ENCODE measurements at regions not wholly inside any gene's neighbourhood (a gene's known extent, or its start where the extent isn't known, plus 50 kb on each side); places are given as distances from the start of the nearest gene placed in this dataset.

DNA sequence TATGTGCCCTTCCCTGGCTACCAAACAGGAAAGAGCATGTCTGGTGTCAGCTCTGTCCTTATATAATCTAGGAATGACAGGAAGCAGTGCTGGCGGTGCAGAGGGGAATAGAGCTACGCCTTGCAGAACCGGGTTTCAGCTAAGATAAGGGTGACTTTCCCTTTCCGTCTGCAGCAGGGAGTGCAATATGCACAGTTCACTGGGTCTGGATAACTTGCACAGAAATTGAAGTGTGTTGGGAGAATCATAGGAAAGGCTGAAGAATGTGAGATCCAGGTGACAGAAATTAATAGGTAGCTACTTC, 90.0 kb upstream of the TSHZ3 start:
- DNase-seq (ENCODE audit: low read depth): no peak
- TF ChIP-seq, protein P1, sequence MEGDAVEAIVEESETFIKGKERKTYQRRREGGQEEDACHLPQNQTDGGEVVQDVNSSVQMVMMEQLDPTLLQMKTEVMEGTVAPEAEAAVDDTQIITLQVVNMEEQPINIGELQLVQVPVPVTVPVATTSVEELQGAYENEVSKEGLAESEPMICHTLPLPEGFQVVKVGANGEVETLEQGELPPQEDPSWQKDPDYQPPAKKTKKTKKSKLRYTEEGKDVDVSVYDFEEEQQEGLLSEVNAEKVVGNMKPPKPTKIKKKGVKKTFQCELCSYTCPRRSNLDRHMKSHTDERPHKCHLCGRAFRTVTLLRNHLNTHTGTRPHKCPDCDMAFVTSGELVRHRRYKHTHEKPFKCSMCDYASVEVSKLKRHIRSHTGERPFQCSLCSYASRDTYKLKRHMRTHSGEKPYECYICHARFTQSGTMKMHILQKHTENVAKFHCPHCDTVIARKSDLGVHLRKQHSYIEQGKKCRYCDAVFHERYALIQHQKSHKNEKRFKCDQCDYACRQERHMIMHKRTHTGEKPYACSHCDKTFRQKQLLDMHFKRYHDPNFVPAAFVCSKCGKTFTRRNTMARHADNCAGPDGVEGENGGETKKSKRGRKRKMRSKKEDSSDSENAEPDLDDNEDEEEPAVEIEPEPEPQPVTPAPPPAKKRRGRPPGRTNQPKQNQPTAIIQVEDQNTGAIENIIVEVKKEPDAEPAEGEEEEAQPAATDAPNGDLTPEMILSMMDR (IDR thresholded peaks at IDR 0.05; ENCODE audit: insufficient read depth, low read depth, low read length): no peak
- H3K4me3 ChIP-seq (ENCODE audit: low read depth, low read length): no peak overlapping the region

DNA sequence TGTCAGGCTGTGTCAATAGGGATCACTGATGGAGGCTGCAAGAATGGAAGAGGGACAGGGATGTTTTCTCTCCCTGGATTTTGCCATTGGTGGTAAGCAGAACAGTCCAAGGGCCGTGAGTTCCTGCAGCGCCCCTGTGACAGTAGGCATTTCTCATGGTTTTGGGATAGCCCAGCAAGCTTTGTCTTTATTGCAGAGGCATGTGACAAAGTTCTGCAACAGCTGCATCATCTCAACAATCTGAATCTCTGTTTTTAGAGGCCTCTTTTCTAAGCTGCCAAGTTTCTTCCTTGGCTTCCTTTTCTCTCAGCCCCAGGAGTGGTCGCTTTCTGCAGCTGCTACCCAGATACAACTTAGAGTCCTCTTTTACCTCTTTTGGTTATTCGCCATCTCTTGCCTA, 95.7 kb upstream of the TSHZ3 start:
- no peak overlapping the region for H3K4me3 ChIP-seq (ENCODE audit: low read depth, low read length)
- TF ChIP-seq, protein P1 (IDR thresholded peaks at IDR 0.05; ENCODE audit: insufficient read depth, low read depth, low read length): no peak
- DNase-seq (ENCODE audit: low read depth): peak; percentile 13

DNA sequence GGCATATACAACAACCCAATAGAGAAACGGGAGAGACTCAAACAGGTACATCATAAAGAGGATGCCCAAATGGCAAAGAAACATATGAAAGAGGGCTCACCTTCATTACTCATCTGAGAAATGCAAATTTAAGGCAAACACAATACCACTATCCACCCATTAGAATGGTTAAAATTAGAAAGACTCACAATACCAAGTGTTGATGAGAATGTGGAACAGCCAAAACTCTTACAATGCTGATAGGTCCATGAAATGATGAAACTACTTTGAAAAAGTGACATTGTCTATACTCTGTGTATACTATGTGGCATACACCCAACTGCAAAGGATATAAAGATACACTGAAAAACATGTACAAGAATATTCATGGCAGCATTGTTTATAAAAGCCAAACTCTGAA, 96.2 kb upstream of the TSHZ3 start:
- H3K4me3 ChIP-seq (ENCODE audit: low read depth, low read length): no peak overlapping the region
- TF ChIP-seq, protein P1 (IDR thresholded peaks at IDR 0.05; ENCODE audit: insufficient read depth, low read depth, low read length): no peak
- DNase-seq (ENCODE audit: low read depth): no peak

DNA sequence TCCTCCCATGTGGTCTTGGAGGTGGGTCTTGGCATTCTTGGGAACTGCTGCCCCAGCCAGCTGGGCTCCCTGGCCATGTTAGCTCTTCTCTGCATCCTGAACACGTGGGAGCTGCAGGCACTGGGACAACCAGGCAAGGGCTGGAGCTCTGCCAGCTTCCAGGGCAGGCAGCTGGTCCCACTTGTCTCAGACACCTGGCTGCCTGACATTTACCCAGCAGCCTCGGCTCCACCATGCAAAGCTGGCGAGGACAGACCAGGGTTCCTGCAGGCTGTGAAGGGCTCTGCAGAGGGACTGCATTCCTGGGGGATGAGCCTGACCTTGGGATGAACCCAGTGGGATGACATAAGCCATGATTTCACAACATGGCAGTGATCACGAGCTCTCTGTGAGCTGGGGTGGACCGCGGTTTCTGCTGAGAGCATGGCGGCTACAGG, 99.0 kb upstream of the TSHZ3 start:
- H3K4me3 ChIP-seq (ENCODE audit: low read depth, low read length): no peak overlapping the region
- DNase-seq (ENCODE audit: low read depth): peak; percentile 92
- TF ChIP-seq, protein P1 (IDR thresholded peaks at IDR 0.05; ENCODE audit: insufficient read depth, low read depth, low read length): no peak

DNA sequence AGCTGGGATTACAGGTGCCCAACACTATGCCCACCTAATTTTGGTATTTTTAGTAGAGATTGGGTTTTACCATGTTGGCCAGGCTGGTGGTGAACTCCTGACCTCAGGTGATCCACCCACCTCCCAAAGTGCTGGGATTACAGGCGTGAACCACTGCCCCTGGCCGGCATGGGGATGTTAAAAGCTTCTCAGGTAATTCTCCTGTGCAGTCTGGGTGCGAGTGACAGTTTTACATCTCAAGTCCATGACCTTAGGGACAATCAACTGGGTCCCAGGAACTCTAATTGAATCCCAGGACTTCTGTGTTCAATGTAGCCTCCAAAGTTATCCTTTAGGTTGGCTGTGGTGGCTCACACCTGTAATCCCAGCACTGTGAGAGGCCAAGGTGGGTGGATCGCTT, 100.1 kb upstream of the TSHZ3 start:
- H3K4me3 ChIP-seq (ENCODE audit: low read depth, low read length): no peak overlapping the region
- TF ChIP-seq, protein P1 (IDR thresholded peaks at IDR 0.05; ENCODE audit: insufficient read depth, low read depth, low read length): no peak
- no peak for DNase-seq (ENCODE audit: low read depth)

DNA sequence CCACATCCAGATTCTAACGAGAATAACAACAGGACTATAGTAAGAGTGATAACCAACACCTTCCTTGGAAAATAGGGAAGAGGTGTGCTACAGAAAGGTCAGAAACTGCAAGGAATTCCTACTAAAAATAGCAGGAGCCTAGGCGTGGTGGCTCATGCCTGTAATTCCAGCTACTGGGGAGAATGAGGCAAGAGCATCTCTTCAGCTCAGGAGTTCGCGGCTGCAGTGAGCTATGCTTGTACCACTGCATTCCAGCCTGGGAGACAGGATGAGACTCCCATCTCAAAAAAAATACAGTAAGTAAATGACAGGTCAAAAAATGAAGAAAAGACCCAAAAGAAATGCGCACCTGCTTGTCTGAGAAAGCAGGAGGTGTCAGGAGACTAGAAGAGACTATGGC, 101.5 kb upstream of the TSHZ3 start:
- TF ChIP-seq, protein P1 (IDR thresholded peaks at IDR 0.05; ENCODE audit: insufficient read depth, low read depth, low read length): no peak
- H3K4me3 ChIP-seq (ENCODE audit: low read depth, low read length): no peak overlapping the region
- no peak for DNase-seq (ENCODE audit: low read depth)

DNA sequence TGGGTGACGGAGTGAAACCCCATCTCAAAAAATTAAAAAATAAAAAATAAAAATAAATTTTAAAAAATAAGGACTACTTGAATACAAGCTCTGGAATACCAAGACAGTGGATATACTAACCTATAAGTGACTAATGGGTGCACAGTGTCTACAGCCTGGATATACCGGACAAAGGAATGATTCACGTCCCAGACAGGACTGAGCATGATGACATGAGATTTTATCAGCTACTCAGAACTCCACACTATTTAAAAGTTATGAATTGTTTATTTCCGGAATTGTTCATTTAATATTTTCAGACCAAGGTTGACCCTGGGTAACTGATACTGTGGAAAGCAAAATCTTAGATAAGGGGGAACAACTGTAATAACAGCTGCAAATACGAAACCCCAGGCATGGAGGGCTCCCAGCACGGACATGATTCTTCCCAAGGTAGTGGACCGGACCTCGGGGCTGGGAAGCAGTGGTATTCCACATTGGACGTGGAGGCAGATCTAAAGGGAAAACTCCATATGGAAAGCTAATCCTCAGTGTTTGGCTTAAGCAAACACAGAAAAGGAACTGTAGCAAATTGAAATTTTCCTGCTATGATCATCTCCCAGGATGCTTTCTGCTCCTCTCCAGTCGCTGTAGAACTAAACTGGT, 102.6 kb upstream of the TSHZ3 start:
- peak; percentile 58 for DNase-seq (ENCODE audit: low read depth)
- TF ChIP-seq, protein P1 (IDR thresholded peaks at IDR 0.05; ENCODE audit: insufficient read depth, low read depth, low read length): no peak
- peak overlapping the region; percentile 30 for H3K4me3 ChIP-seq (ENCODE audit: low read depth, low read length)
